Neural cell (in vitro differentiated cells): ENCODE measurements at regions not wholly inside any gene's neighbourhood (a gene's known extent, or its start where the extent isn't known, plus 50 kb on each side); places are given as distances from the start of the nearest gene placed in this dataset.

ENCODE experiments used
- MXI1 ChIP-seq: fragments of 450-650 bp; conservative IDR thresholded peaks from 2 replicates; pipeline ENCODE4 v1.6.1; 2014; ENCODE audit warnings: antibody characterized with exemption, mild to moderate bottlenecking; ENCODE audit not compliant: poor library complexity, severe bottlenecking
- POLR2AphosphoS5 ChIP-seq: IDR thresholded peaks from 2 replicates; pipeline ENCODE4 v1.6.1; 2012
- RAD21 ChIP-seq: fragments of 450-650 bp; conservative IDR thresholded peaks from 2 replicates; pipeline ENCODE4 v1.6.1; 2014; ENCODE audit warnings: antibody characterized with exemption, mild to moderate bottlenecking, moderate library complexity
- SMC3 ChIP-seq: fragments of 450-650 bp; conservative IDR thresholded peaks from 2 replicates; pipeline ENCODE4 v1.6.1; 2014; ENCODE audit warnings: antibody characterized with exemption, mild to moderate bottlenecking, moderate library complexity; ENCODE audit not compliant: poor library complexity
- TAF1 ChIP-seq: IDR thresholded peaks from 2 replicates; pipeline ENCODE4 v1.6.1; 2012; ENCODE audit warnings: low read depth
- TF ChIP-seq, protein P1 (sequence below): fragments of 450-650 bp; IDR thresholded peaks from 2 replicates; pipeline ENCODE4 v1.5.1; 2014; ENCODE audit warnings: antibody characterized with exemption, mild to moderate bottlenecking, moderate library complexity; ENCODE audit not compliant: poor library complexity, severe bottlenecking
- TF ChIP-seq, protein P2 (sequence below): IDR thresholded peaks from 2 replicates; pipeline ENCODE4 v1.6.1; 2012; ENCODE audit warnings: borderline replicate concordance

DNA sequence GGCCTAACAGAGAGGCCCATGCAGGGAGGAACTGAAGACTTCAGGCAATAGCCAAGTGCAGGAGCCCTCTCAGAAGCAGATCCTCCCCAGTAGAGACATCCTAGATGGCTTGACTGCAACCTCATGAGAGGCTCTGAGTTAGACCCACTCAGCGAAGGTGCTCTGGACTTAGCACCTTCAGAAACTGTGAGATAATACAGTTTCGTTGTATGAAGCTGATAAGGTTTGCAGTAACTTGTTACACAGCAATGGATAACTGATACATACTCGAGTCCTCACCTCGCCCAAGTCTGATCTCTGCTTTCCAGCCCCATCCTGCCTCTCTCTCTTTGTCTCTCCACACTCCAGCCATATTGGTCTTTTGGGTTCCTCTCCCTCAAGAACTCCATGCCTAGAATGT lies 136.4 kb upstream of the EEPD1 start:
- TF ChIP-seq, protein P1, sequence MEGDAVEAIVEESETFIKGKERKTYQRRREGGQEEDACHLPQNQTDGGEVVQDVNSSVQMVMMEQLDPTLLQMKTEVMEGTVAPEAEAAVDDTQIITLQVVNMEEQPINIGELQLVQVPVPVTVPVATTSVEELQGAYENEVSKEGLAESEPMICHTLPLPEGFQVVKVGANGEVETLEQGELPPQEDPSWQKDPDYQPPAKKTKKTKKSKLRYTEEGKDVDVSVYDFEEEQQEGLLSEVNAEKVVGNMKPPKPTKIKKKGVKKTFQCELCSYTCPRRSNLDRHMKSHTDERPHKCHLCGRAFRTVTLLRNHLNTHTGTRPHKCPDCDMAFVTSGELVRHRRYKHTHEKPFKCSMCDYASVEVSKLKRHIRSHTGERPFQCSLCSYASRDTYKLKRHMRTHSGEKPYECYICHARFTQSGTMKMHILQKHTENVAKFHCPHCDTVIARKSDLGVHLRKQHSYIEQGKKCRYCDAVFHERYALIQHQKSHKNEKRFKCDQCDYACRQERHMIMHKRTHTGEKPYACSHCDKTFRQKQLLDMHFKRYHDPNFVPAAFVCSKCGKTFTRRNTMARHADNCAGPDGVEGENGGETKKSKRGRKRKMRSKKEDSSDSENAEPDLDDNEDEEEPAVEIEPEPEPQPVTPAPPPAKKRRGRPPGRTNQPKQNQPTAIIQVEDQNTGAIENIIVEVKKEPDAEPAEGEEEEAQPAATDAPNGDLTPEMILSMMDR, result no peak
- TF ChIP-seq, protein P2, sequence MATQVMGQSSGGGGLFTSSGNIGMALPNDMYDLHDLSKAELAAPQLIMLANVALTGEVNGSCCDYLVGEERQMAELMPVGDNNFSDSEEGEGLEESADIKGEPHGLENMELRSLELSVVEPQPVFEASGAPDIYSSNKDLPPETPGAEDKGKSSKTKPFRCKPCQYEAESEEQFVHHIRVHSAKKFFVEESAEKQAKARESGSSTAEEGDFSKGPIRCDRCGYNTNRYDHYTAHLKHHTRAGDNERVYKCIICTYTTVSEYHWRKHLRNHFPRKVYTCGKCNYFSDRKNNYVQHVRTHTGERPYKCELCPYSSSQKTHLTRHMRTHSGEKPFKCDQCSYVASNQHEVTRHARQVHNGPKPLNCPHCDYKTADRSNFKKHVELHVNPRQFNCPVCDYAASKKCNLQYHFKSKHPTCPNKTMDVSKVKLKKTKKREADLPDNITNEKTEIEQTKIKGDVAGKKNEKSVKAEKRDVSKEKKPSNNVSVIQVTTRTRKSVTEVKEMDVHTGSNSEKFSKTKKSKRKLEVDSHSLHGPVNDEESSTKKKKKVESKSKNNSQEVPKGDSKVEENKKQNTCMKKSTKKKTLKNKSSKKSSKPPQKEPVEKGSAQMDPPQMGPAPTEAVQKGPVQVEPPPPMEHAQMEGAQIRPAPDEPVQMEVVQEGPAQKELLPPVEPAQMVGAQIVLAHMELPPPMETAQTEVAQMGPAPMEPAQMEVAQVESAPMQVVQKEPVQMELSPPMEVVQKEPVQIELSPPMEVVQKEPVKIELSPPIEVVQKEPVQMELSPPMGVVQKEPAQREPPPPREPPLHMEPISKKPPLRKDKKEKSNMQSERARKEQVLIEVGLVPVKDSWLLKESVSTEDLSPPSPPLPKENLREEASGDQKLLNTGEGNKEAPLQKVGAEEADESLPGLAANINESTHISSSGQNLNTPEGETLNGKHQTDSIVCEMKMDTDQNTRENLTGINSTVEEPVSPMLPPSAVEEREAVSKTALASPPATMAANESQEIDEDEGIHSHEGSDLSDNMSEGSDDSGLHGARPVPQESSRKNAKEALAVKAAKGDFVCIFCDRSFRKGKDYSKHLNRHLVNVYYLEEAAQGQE, result no peak
- TF ChIP-seq POLR2AphosphoS5 (no peak), MXI1 (no peak), RAD21 (no peak), TAF1 (no peak), SMC3 (no peak)
